Calu3 (cell line): ENCODE measurements at regions not wholly inside any gene's neighbourhood (a gene's known extent, or its start where the extent isn't known, plus 50 kb on each side); places are given as distances from the start of the nearest gene placed in this dataset.
"Not testable (repeated sequence)": the region's sequence is repeated elsewhere in the genome, so short reads cannot be mapped to it uniquely, and the experiment has no call there.

ENCODE experiments used
- BruUV-seq: library from RNA; stranded (reverse); fragments of 400-500 nt; replicated peaks from 2 replicates; lab custom pipeline; 2021; lab: Mats Ljungman, UMichigan
- CTCF ChIA-PET: fragments of 300-600 bp; sonication (Branson Sonifier 250); formaldehyde crosslinking; loops from one replicate; lab custom pipeline; 2022; ENCODE audit warnings: antibody characterized with exemption; lab: Charles Lee
- DNase-seq: peaks from one replicate; pipeline ENCODE4 v3.0.0; 2022
- H3K27ac Mint-ChIP-seq: one replicate; pipeline ENCODE4 v1.8.0; 2022; ENCODE audit warnings: mixed read lengths; ENCODE audit not compliant: unreplicated experiment
- H3K27me3 Mint-ChIP-seq: one replicate; pipeline ENCODE4 v1.8.0; 2022; ENCODE audit warnings: mixed read lengths; ENCODE audit not compliant: unreplicated experiment
- H3K36me3 Mint-ChIP-seq: one replicate; pipeline ENCODE4 v1.8.0; 2022; ENCODE audit warnings: mild to moderate bottlenecking, moderate library complexity, mixed read lengths; ENCODE audit not compliant: insufficient read depth, unreplicated experiment
- H3K4me1 Mint-ChIP-seq: one replicate; pipeline ENCODE4 v1.8.0; 2022; ENCODE audit warnings: mild to moderate bottlenecking, low read depth, mixed read lengths; ENCODE audit not compliant: unreplicated experiment
- H3K4me3 Mint-ChIP-seq: one replicate; pipeline ENCODE4 v1.8.0; 2022; ENCODE audit warnings: mild to moderate bottlenecking, low read depth, moderate library complexity, mixed read lengths; ENCODE audit not compliant: unreplicated experiment
- H3K9me3 Mint-ChIP-seq: one replicate; pipeline ENCODE4 v1.8.0; 2022; ENCODE audit warnings: low read depth, mixed read lengths; ENCODE audit not compliant: unreplicated experiment
- intact Hi-C: fragments of 100-400 bp; cut with micrococcal nuclease; formaldehyde crosslinking; loops from one replicate; pipeline ENCODE4 v1.10.0; 2022; ENCODE audit not compliant: unreplicated experiment
- TF ChIP-seq, protein P1 (sequence below): fragments of 200-600 bp; IDR thresholded peaks from one replicate; pipeline ENCODE4 v1.8.0; 2022; ENCODE audit warnings: antibody characterized with exemption; ENCODE audit not compliant: unreplicated experiment

DNA sequence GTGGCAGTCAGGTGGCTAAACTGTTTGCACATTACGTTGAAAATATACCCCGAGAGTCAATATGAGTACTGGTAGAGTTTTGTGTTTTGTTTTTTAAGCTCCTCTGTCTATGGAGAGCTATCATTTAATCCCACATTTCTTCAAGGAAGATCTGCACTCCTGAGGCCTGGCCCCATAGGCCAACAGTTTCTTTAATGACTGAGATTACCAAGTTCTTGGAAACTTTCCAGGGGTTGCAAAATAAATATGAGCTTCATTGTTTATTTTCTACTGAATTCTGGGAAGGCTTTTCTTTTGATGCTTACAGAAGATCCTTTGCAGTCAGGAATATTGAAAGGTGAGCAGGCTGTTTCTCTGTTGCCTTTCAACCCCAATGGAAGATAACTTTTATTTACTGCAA lies 452.0 kb downstream of the JRKL start:
- H3K4me3 Mint-ChIP-seq = no peak overlapping the region
- H3K4me1 Mint-ChIP-seq = no peaks in the 10 kb centered on the region
- TF ChIP-seq, protein P1, sequence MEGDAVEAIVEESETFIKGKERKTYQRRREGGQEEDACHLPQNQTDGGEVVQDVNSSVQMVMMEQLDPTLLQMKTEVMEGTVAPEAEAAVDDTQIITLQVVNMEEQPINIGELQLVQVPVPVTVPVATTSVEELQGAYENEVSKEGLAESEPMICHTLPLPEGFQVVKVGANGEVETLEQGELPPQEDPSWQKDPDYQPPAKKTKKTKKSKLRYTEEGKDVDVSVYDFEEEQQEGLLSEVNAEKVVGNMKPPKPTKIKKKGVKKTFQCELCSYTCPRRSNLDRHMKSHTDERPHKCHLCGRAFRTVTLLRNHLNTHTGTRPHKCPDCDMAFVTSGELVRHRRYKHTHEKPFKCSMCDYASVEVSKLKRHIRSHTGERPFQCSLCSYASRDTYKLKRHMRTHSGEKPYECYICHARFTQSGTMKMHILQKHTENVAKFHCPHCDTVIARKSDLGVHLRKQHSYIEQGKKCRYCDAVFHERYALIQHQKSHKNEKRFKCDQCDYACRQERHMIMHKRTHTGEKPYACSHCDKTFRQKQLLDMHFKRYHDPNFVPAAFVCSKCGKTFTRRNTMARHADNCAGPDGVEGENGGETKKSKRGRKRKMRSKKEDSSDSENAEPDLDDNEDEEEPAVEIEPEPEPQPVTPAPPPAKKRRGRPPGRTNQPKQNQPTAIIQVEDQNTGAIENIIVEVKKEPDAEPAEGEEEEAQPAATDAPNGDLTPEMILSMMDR = no peak
- H3K9me3 Mint-ChIP-seq = no peaks in the 10 kb centered on the region
- no peaks in the 10 kb centered on the region for H3K27me3 Mint-ChIP-seq
- CTCF ChIA-PET = no interaction called here
- H3K36me3 Mint-ChIP-seq = no peaks in the 10 kb centered on the region
- BruUV-seq = no TSS peak
- H3K27ac Mint-ChIP-seq = no peak overlapping the region
- no peak for DNase-seq
- intact Hi-C loops = no loop called here

DNA sequence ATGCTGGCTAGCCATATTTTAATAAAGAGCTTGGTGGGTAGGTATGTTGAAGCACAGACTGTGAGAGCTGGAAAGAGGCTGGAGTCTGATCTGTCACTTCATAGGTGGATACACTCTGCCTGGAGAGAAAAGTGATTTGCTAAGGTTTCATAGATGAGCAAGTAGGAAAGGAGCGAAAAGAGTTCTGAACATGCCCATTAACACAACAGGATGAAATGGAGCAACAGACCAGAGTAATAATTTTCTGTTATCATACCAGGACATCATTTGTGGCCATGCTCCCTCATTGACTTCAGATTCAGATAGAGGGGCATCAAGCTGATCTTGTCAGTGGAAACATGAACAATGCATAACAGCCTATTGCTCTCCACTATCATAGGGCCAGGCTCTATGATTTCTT lies 452.9 kb downstream of the JRKL start:
- Mint-ChIP-seq H3K36me3 (no peaks in the 10 kb centered on the region), H3K27ac (no peak overlapping the region), H3K4me3 (no peak overlapping the region), H3K27me3 (no peaks in the 10 kb centered on the region), H3K9me3 (no peaks in the 10 kb centered on the region), H3K4me1 (no peaks in the 10 kb centered on the region)
- TF ChIP-seq, protein P1 = no peak
- CTCF ChIA-PET = no interaction called here
- no peak for DNase-seq
- BruUV-seq = no TSS peak
- intact Hi-C loops = no loop called here

DNA sequence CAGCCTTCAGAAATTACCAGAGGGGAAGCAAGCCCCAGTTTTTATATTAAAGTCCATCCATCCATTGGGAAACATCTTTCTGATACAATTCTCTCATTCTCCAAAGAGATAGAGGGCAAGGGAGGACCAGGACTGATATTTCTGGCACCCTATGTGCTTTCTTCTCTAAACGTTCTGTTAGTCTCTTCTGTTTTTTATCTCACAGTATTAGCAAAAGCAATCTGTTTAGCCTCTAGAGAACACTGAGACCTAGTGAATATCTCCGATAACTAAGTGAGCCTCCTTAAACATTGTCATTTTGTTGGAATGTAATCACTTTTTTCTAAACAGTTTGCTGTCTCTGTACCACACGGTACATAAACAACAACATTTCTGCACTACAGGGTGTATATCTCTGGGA lies 464.6 kb downstream of the JRKL start:
- no TSS peak for BruUV-seq
- H3K36me3 Mint-ChIP-seq = no peaks in the 10 kb centered on the region
- no peaks in the 10 kb centered on the region for H3K4me1 Mint-ChIP-seq
- H3K27me3 Mint-ChIP-seq = no peaks in the 10 kb centered on the region
- no peak for DNase-seq
- TF ChIP-seq, protein P1 = no peak
- no peak overlapping the region for H3K4me3 Mint-ChIP-seq
- no peaks in the 10 kb centered on the region for H3K9me3 Mint-ChIP-seq
- CTCF ChIA-PET = no interaction called here
- intact Hi-C loops = no loop called here
- no peak overlapping the region for H3K27ac Mint-ChIP-seq

DNA sequence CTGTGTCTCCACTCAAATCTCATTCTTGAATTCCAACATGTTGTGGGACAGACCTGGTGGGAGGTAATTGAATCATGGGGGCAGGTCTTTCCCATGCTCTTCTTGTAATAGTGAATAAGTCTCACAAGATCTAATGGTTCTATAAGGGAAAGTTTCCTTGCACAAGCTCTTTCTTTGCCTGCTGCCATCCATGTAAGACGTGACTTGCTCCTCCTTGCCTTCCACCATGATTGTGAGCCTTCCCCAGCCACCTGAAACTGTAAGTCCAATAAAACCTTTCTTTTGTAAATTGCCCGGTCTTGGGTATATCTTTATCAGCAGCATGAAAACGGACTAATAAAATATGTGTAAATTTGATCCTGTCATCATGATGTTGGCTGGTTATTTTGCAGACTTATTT lies 471.9 kb downstream of the JRKL start:
- H3K27ac Mint-ChIP-seq, H3K36me3 Mint-ChIP-seq, DNase-seq, H3K4me3 Mint-ChIP-seq, BruUV-seq, CTCF ChIA-PET, H3K27me3 Mint-ChIP-seq, H3K9me3 Mint-ChIP-seq, H3K4me1 Mint-ChIP-seq, intact Hi-C loops: not testable (repeated sequence)

DNA sequence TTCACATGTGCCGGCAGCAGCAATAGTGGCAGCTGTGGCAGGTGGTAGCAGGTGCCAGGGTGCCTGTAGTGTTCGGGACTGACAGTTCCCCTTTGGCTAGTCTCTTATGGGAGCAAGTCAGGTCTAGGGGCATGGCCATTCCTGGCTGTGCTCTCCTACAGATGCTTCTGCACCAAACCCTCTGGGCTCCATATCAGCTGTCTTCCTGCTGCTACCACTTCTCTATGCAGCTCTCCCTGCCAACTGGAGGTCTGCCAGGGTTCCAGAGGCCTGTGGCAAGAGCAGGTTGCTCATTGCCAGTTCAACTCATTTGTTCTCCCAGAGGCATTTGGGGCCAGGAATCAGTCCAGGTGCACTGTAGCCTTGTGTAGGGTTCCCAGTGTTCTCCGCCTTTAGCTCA lies 473.7 kb downstream of the JRKL start:
- CTCF ChIA-PET = no interaction called here
- H3K27me3 Mint-ChIP-seq = no peaks in the 10 kb centered on the region
- H3K4me1 Mint-ChIP-seq = no peaks in the 10 kb centered on the region
- no peak overlapping the region for H3K27ac Mint-ChIP-seq
- intact Hi-C loops = no loop called here
- no peak for DNase-seq
- H3K36me3 Mint-ChIP-seq = no peaks in the 10 kb centered on the region
- TF ChIP-seq, protein P1 = no peak
- no TSS peak for BruUV-seq
- H3K9me3 Mint-ChIP-seq = peaks cover 3% of the 10 kb centered on the region
- H3K4me3 Mint-ChIP-seq = no peak overlapping the region
